ENCODE measurements at regions not wholly inside any gene's neighbourhood (a gene's known extent, or its start where the extent isn't known, plus 50 kb on each side); places are given as distances from the start of the nearest gene placed in this dataset.

GRCh38 chr13:100860866-100861265 lies 186.3 kb upstream of the TMTC4 start:
- TF ChIP-seq CTCF (IDR thresholded peaks at IDR 0.05; ENCODE audit: low read depth, low read length, missing control alignments), result no peak

GRCh38 chr13:100859861-100860260 lies 185.3 kb upstream of the TMTC4 start:
- no peak overlapping the region for H3K4me3 ChIP-seq (ENCODE audit: low read depth, low read length)
- TF ChIP-seq CTCF (IDR thresholded peaks at IDR 0.05; ENCODE audit: low read depth, low read length, missing control alignments), result no peak
- no peak for DNase-seq (ENCODE audit: low read depth)

More at GRCh38 chr13:100860866-100861265, 186.3 kb upstream of the TMTC4 start:
- H3K4me3 ChIP-seq (ENCODE audit: low read depth, low read length), result no peak overlapping the region
- no peak for DNase-seq (ENCODE audit: low read depth)

GRCh38 chr13:100855151-100855550 lies 180.6 kb upstream of the TMTC4 start:
- TF ChIP-seq CTCF (IDR thresholded peaks at IDR 0.05; ENCODE audit: low read depth, low read length, missing control alignments), result no peak
- no peak overlapping the region for H3K4me3 ChIP-seq (ENCODE audit: low read depth, low read length)
- DNase-seq (ENCODE audit: low read depth), result no peak

GRCh38 chr13:100854006-100854405 lies 179.4 kb upstream of the TMTC4 start:
- no peak overlapping the region for H3K4me3 ChIP-seq (ENCODE audit: low read depth, low read length)
- no peak for DNase-seq (ENCODE audit: low read depth)
- TF ChIP-seq CTCF (IDR thresholded peaks at IDR 0.05; ENCODE audit: low read depth, low read length, missing control alignments), result no peak

- no peak overlapping the region for H3K4me3 ChIP-seq (ENCODE audit: low read depth, low read length)
- no peak for DNase-seq (ENCODE audit: low read depth)
- TF ChIP-seq CTCF (IDR thresholded peaks at IDR 0.05; ENCODE audit: low read depth, low read length, missing control alignments), result no peak
Measured at GRCh38 chr13:100853434-100853833, 178.8 kb upstream of the TMTC4 start.

- DNase-seq (ENCODE audit: low read depth), result no peak
- TF ChIP-seq CTCF (IDR thresholded peaks at IDR 0.05; ENCODE audit: low read depth, low read length, missing control alignments), result no peak
- H3K4me3 ChIP-seq (ENCODE audit: low read depth, low read length), result no peak overlapping the region
Measured at GRCh38 chr13:100852146-100852545, 177.6 kb upstream of the TMTC4 start.

- H3K4me3 ChIP-seq (ENCODE audit: low read depth, low read length), result no peak overlapping the region
- no peak for DNase-seq (ENCODE audit: low read depth)
- TF ChIP-seq CTCF (IDR thresholded peaks at IDR 0.05; ENCODE audit: low read depth, low read length, missing control alignments), result no peak
Measured at GRCh38 chr13:100848304-100848703, 173.7 kb upstream of the TMTC4 start.
